ENCODE measurements at regions not wholly inside any gene's neighbourhood (a gene's known extent, or its start where the extent isn't known, plus 50 kb on each side); places are given as distances from the start of the nearest gene placed in this dataset.
"Not testable (repeated sequence)": the region's sequence is repeated elsewhere in the genome, so short reads cannot be mapped to it uniquely, and the experiment has no call there.

- DNase-seq: no peak
These were observed 125.3 kb downstream of the GLUD2 start for GRCh38 chrX:121172703-121173102.

- DNase-seq: no peak
These were observed 132.6 kb downstream of the GLUD2 start for GRCh38 chrX:121179972-121180371.

- DNase-seq: no peak
These were observed 144.4 kb downstream of the GLUD2 start for GRCh38 chrX:121191779-121192178.

GRCh38 chrX:121195719-121196118, 148.3 kb downstream of the GLUD2 start:
- no peak for DNase-seq

- not testable (repeated sequence) for DNase-seq
These were observed 149.5 kb downstream of the GLUD2 start for GRCh38 chrX:121196872-121197444.

GRCh38 chrX:121208563-121208962, 161.2 kb downstream of the GLUD2 start:
- DNase-seq: no peak

GRCh38 chrX:121216641-121217374, 169.4 kb downstream of the GLUD2 start:
- no peak for DNase-seq

- DNase-seq: no peak
These were observed 174.0 kb downstream of the GLUD2 start for GRCh38 chrX:121221322-121221977.

GRCh38 chrX:121227888-121228287, 180.5 kb downstream of the GLUD2 start:
- no peak for DNase-seq

- DNase-seq: no peak
These were observed 184.4 kb downstream of the GLUD2 start for GRCh38 chrX:121231566-121232358.

- no peak for DNase-seq
These were observed 188.6 kb downstream of the GLUD2 start for GRCh38 chrX:121236040-121236439.

GRCh38 chrX:121238093-121238492, 190.7 kb downstream of the GLUD2 start:
- no peak for DNase-seq

GRCh38 chrX:121244511-121244910, 197.1 kb downstream of the GLUD2 start:
- DNase-seq: no peak

- DNase-seq: no peak
These were observed 198.4 kb downstream of the GLUD2 start for GRCh38 chrX:121245763-121246162.

- no peak for DNase-seq
These were observed 206.9 kb downstream of the GLUD2 start for GRCh38 chrX:121254336-121254735.

- no peak for DNase-seq
These were observed 209.2 kb downstream of the GLUD2 start for GRCh38 chrX:121256647-121257046.

GRCh38 chrX:121258545-121258944, 211.1 kb downstream of the GLUD2 start:
- no peak for DNase-seq

- no peak for DNase-seq
These were observed 211.8 kb downstream of the GLUD2 start for GRCh38 chrX:121259170-121259569.

GRCh38 chrX:121260596-121261240, 213.3 kb downstream of the GLUD2 start:
- no peak for DNase-seq

- DNase-seq: no peak
These were observed 236.5 kb downstream of the GLUD2 start for GRCh38 chrX:121283921-121284320.

GRCh38 chrX:121298499-121298898, 251.1 kb downstream of the GLUD2 start:
- DNase-seq: no peak

- DNase-seq: no peak
These were observed 253.9 kb downstream of the GLUD2 start for GRCh38 chrX:121301356-121301755.

GRCh38 chrX:121301822-121302221, 254.4 kb downstream of the GLUD2 start:
- DNase-seq: no peak
